CD4-positive, alpha-beta T cell treated with Interleukin-4 for 4 hours (primary cell): ENCODE measurements at regions not wholly inside any gene's neighbourhood (a gene's known extent, or its start where the extent isn't known, plus 50 kb on each side); places are given as distances from the start of the nearest gene placed in this dataset.

Source experiments
- DNase-seq: peaks from one replicate; pipeline ENCODE4 v3.0.0-alpha.2; 2020

DNA sequence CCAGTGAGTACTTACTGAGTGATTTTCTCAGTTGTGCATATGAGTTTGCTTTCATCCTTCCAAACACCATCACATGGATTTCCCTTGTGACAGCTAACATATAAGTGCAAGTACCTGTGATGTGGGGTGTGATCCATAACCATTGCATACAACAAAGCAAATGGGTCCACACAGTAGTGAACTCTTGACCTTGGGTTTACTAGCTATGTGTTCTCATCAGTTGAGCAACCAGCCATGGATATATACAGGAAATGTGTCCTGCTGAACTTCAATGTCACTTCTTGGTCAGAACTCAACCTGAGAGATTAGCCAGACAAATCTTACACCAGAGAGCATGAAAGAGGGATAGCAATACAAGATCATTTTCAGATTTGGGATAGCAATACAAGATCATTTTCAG, 420.9 kb upstream of the KCNH7 start:
- DNase-seq: no peak

- no peak for DNase-seq
Observed at GRCh38 chr2:163255086-163255485, 416.5 kb upstream of the KCNH7 start.

- DNase-seq: no peak
Observed at GRCh38 chr2:163253621-163254285, 415.2 kb upstream of the KCNH7 start.

- no peak for DNase-seq
Observed at GRCh38 chr2:163252199-163252598, 413.6 kb upstream of the KCNH7 start.

DNA sequence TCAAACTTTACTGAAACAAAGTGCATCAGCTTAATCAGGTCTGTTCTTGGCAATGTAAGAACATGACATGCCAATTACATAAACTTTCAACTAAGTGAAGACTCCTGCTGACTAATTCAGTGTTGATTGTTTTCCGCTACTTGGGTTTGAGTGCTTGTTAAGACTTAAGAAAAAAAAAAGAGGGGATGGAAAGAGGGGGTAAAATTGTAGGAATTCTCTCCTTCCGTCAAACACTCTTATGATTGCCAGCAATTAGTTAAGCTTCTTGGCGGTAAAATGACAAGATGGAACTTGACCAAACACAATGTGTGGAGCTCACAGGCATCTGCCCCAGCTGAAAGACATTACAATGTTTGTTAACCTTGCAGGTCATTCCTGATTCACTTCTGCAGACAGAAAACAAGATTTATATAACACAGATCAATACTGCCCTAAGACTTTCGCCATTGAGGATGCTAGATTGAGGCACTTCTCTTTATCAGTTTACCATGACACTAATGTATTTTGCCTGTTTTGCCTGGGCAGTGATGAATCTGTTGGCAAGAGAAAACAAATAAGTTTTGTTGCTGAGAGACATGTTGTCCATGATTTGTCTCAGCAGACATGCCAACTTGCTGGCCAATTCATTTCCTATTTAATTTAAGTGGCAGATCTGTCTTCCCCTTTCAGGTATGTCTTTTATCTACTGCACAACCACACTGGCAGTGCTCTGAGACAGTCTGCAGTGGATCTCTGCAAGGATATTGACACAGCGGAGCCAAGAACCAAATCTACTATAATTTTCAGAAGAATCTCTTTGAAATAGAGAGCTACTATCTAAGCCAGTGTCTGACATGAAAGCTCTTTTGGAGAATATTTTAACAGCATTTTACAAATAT, 410.0 kb upstream of the KCNH7 start:
- DNase-seq: no peak

- no peak for DNase-seq
Observed at GRCh38 chr2:163247847-163248220, 409.3 kb upstream of the KCNH7 start.

GRCh38 chr2:163247156-163247846, 408.7 kb upstream of the KCNH7 start:
- no peak for DNase-seq

DNA sequence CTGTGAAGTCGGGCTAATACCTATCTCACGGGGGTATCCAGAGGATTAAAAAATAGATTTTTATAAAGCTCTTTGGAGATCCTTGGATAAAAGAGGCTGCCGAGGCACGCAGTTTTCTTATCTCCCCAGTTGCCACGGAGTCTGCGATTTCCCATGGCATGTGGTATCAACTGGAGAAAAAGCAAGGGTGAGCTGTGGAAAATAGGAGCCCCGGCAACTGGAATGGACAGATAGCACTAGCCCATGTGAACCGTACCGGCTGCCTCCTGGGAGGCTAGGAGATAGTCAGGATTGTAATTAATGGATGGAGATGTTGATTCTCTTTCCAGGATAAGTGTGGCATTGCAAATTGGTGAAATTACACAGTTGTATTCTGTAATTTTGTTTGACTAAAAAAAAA, 407.6 kb upstream of the KCNH7 start:
- no peak for DNase-seq

DNA sequence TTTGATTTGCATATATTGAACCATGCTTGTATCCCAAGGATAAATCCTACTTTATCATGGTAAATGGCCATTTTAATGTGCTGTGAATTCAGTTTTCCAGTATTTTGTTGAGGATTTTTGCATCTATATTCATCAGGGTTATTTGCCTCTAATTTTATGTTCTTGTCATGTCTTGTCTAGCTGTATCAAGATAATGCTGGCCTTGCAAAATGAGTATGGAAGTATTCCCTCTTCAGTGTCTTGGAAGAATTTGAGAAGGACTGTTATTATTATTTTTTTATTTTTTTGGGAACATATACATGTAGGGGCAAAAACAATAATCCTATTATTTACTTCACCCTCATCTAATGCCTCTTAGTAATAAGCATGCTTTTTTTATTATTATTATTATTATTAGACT, 398.0 kb upstream of the KCNH7 start:
- no peak for DNase-seq

DNA sequence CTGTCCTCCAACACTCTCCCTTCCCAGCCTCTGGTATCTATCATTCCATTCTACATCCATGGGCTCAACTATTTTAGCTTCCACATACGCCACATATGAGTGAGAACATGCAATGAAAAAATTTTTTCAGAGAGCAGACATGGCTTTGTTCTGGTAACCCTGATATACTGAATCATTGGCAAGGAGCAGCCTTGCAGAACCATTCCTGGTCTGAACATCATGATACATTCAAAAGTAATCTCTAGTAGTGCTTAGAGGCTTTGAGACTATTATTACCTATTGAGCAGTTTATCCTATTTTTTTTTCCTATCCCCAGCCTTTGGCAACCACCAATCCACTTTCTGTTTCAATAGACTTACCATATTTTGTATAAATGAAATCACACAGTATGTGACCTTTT, 393.1 kb upstream of the KCNH7 start:
- DNase-seq: no peak

DNA sequence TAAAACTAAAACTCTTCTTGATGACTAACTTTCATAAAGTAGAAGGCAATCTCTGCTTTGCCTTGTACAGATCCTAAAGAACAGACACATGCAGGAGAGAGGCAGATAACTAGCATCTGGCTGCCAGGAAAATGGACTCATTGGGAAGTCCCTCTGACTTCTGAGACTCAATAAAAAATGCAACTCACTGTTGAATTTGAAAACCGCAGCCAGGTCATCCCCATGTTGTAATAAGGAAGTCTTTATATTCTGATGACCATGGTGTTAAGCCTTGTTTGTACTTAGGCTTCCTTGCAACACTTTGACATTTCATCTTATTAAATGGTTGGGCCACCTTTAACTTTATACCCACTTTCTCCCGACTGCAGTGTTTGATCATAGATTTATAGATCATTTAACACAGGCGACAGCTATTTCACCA, 375.1 kb upstream of the KCNH7 start:
- DNase-seq: no peak

GRCh38 chr2:163210430-163210918, 371.9 kb upstream of the KCNH7 start:
- no peak for DNase-seq

DNA sequence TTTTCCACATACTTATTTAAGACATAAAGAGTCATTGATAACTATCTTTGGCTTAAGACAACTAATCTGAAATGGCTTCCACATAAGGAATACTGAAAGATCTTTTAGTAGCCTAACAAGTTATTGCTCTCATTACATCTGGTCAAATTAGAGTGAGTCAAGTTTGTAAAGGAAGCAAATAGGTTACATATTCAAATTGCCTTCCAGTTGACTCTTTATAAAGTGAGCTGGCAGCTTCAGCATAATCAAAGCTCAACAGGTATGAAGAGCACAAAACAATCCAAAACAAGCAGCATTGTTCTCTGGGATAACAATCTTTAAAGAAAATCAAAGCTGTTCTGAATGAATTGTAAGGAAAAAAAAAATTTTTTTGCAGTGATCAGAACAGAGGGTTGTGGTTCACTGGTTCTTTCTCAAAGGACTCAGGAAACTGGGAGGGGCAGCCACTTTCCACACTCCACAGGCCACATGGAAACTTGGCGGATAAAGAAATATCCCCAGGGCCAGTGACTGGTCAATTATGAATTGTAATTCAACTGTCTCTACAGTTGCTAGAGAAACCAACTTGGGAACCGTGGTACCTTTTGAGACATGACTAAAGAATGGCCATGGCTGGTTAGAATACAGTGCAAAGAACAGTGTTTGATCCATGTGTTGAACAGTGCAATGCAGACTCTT, 369.3 kb upstream of the KCNH7 start:
- no peak for DNase-seq

- no peak for DNase-seq
Observed at GRCh38 chr2:163205589-163206254, 367.2 kb upstream of the KCNH7 start.

- DNase-seq: no peak
Observed at GRCh38 chr2:163200741-163201140, 362.2 kb upstream of the KCNH7 start.

DNA sequence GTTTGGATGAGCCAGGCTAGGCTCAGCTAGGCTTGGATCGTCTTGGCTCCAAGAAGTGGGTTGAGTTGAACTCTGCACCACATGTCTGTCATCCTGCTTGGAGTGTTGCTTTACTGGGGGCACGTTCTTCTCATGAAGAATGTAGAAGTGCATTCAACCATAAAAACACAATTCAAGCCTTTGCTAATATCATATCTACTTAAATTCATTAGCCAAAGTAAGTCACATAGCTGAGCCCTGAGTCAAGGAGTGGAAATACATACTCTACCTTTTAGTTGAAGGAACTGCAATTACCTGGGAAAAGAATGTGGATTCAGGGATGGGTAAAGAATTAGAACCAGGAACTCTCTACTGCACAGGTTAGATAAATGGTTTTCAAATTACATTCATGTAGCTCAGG, 360.4 kb upstream of the KCNH7 start:
- DNase-seq: no peak

DNA sequence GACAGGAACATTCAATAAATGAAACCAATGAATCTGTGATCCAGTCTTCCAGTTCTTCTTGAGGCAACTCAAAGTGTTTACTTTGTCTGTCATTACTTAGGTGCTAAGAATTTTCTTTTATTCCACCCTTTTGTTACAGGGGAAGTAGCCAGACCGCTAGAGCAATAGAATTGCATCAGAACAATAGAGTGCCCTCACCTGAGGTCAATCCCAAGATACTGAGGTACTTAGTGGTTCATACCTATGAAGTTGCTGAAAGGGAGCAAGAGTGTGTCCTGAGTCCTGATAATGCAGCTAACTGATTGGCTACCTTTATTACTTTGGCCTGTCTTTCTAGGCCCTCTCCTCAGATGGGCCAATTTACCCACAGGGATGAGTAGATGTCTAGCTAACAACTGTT, 359.4 kb upstream of the KCNH7 start:
- DNase-seq: no peak

- no peak for DNase-seq
Observed at GRCh38 chr2:163191372-163191771, 352.8 kb upstream of the KCNH7 start.

- no peak for DNase-seq
Observed at GRCh38 chr2:163187995-163188655, 349.6 kb upstream of the KCNH7 start.

DNA sequence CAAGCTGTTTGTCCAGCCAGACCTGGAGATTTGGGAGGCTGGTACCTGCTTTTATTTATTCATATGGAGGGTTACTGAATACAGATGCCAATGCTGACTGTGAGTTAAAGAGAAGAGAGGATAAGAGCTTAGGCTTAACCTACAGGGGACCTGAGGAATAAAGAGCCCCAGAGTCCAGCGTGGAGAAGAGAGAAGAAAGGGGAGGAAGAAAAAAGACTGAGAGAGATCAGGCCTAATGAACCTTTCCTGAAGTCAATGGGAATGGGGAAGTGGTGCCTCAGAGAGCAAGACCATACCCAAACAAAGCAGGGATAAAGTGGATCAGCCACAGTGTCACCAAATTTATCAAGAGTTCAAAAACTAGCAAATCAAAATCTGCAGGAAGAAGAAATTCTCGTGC, 348.6 kb upstream of the KCNH7 start:
- DNase-seq: no peak

- DNase-seq: no peak
Observed at GRCh38 chr2:163185160-163185559, 346.6 kb upstream of the KCNH7 start.

- no peak for DNase-seq
Observed at GRCh38 chr2:163182764-163183354, 344.3 kb upstream of the KCNH7 start.
